ENCODE measurements at regions not wholly inside any gene's neighbourhood (a gene's known extent, or its start where the extent isn't known, plus 50 kb on each side); places are given as distances from the start of the nearest gene placed in this dataset.

DNA sequence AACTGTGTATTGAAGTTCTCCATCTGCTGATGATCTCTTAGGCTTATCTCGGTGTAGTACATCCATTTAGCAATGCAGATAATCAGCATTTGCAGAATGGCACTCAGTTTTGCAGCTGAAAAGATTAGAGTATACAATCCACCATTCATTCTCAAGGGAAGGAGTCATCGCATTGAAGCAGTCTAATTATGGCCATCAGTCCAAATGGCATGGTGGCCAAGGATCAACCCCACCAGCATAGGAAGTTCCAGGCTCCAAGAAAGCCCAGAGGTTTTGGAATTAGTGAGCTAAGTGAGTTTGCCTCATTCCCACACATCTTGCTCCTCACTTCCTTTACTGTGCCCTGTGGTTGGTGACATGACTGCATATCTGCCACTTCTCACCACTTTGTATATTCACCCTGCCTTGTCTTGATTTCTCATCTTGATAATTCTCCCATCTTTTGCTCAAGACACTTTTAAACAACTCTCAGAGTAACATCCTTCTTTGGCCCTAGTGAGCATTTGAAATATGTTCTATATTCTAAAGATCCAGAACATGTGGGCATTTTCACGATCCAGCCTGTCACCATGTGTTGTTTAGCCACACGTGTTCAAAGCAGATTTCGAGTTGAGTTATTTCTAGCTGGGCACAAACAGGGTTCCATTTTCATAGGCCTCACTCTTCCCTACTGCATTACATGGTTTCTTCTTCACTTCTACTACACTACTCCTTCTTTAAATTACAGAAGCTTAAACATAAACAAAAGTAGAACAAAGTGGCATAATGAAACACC is 1119.8 kb downstream of the TSN start:
- DNase-seq (ENCODE audit: low read depth, low spot score) = no peak
- no peak overlapping the region for H3K4me3 Mint-ChIP-seq
- TF ChIP-seq, protein P1, sequence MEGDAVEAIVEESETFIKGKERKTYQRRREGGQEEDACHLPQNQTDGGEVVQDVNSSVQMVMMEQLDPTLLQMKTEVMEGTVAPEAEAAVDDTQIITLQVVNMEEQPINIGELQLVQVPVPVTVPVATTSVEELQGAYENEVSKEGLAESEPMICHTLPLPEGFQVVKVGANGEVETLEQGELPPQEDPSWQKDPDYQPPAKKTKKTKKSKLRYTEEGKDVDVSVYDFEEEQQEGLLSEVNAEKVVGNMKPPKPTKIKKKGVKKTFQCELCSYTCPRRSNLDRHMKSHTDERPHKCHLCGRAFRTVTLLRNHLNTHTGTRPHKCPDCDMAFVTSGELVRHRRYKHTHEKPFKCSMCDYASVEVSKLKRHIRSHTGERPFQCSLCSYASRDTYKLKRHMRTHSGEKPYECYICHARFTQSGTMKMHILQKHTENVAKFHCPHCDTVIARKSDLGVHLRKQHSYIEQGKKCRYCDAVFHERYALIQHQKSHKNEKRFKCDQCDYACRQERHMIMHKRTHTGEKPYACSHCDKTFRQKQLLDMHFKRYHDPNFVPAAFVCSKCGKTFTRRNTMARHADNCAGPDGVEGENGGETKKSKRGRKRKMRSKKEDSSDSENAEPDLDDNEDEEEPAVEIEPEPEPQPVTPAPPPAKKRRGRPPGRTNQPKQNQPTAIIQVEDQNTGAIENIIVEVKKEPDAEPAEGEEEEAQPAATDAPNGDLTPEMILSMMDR (conservative IDR thresholded peaks at IDR 0.05) = no peak
- no peaks in the 10 kb centered on the region for H3K9me3 Mint-ChIP-seq
- H3K4me1 Mint-ChIP-seq = no peaks in the 10 kb centered on the region
- H3K27ac Mint-ChIP-seq (ENCODE audit: unreplicated experiment) = no peak overlapping the region
- H3K27me3 Mint-ChIP-seq (ENCODE audit: low read depth) = no peaks in the 10 kb centered on the region
- H3K36me3 Mint-ChIP-seq (ENCODE audit: low read depth) = no peaks in the 10 kb centered on the region

DNA sequence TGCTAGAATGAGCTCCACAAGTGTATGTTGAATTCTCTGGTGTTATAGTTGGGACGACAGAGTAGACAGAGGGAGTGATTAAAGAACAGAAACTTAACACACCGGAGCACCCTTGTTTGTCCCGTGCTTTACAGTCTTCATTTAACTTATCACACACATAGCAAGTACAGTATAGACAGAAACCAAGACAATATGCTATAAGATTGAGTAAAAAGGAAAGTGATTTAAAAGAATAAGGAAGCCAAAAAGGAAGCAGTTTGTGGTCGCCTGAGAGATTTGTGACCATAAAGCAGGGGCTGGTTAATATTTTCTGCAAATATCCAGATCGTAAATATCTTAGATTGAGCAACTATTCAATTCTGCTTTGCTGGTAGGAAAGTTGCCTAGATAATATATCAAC is 1128.4 kb downstream of the TSN start:
- H3K4me3 Mint-ChIP-seq = no peak overlapping the region
- no peak overlapping the region for H3K27ac Mint-ChIP-seq (ENCODE audit: unreplicated experiment)
- no peaks in the 10 kb centered on the region for H3K27me3 Mint-ChIP-seq (ENCODE audit: low read depth)
- no peaks in the 10 kb centered on the region for H3K9me3 Mint-ChIP-seq
- no peaks in the 10 kb centered on the region for H3K4me1 Mint-ChIP-seq
- DNase-seq (ENCODE audit: low read depth, low spot score) = no peak
- no peaks in the 10 kb centered on the region for H3K36me3 Mint-ChIP-seq (ENCODE audit: low read depth)
- TF ChIP-seq, protein P1 (conservative IDR thresholded peaks at IDR 0.05) = no peak

DNA sequence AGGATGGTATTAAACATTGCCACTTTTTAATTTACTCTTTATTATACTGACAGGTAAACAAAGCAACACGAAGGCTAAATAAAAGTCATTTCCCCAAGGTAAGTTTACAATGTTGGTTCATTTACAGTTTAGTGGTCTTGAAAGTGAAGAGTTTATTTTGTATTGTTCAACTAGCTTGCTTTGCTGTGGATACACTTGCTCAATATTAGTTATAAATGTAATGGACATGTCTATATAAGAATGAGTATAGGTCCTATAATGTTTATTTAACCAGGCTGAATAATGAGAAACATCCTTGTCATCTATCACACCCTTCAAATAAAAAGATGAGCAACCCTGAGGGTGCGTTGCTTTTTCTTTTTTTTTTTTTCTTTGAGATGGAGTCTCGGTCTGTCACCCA is 1129.4 kb downstream of the TSN start:
- DNase-seq (ENCODE audit: low read depth, low spot score) = no peak
- H3K9me3 Mint-ChIP-seq = no peaks in the 10 kb centered on the region
- no peaks in the 10 kb centered on the region for H3K27me3 Mint-ChIP-seq (ENCODE audit: low read depth)
- no peaks in the 10 kb centered on the region for H3K4me1 Mint-ChIP-seq
- no peak overlapping the region for H3K4me3 Mint-ChIP-seq
- TF ChIP-seq, protein P1 (conservative IDR thresholded peaks at IDR 0.05) = no peak
- H3K27ac Mint-ChIP-seq (ENCODE audit: unreplicated experiment) = no peak overlapping the region
- no peaks in the 10 kb centered on the region for H3K36me3 Mint-ChIP-seq (ENCODE audit: low read depth)

DNA sequence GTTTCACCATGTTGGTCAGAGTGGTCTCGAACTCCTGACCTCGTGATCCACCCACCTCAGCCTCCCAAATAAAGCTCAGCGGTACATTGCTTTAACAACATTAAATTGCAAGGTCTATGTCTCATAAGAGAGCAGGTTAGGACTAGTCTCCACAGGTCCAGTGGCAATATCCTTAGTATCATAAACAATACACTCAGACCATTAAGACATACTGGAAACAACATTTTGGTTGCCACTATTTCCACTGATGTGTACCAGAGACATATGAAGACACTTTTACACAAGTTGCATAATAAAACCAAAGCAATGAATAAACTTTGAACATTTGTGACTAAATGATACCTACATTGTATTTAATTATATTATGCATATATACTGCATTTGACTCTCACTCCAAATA is 1130.0 kb downstream of the TSN start:
- no peak overlapping the region for H3K27ac Mint-ChIP-seq (ENCODE audit: unreplicated experiment)
- TF ChIP-seq, protein P1 (conservative IDR thresholded peaks at IDR 0.05) = no peak
- no peak for DNase-seq (ENCODE audit: low read depth, low spot score)
- no peaks in the 10 kb centered on the region for H3K9me3 Mint-ChIP-seq
- no peak overlapping the region for H3K4me3 Mint-ChIP-seq
- no peaks in the 10 kb centered on the region for H3K4me1 Mint-ChIP-seq
- H3K36me3 Mint-ChIP-seq (ENCODE audit: low read depth) = no peaks in the 10 kb centered on the region
- no peaks in the 10 kb centered on the region for H3K27me3 Mint-ChIP-seq (ENCODE audit: low read depth)

DNA sequence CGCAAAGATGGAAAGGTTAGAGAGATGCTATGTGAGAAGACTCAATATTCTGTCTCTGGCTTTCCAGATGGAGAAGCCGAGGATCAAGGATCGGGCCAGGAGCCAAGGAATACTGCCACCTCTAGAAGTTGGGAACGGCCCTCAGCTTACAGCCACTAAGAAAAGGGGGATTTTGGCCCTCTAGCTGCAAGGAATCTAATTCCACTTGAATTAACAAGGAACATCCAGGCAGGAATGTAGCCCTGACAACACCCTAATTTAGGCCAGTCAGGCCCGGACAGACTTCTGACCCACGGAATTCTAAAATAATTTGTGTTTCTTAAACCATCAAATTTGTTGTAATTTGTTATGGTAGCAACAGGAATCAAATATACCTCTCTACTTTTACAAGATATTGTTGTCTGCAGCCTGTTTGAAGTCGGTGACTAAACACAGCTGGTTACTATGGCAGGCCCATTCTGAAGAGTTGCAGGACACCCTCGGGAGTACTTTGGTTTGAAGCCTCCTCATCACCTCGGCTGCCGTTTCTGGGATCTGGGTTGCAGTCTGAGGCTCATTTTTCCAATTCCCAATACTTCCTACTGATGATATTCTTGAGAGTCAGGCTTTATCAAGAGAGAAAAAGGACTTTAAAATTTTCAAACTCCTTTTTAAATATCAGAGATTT is 1131.2 kb downstream of the TSN start:
- no peak for DNase-seq (ENCODE audit: low read depth, low spot score)
- TF ChIP-seq, protein P1 (conservative IDR thresholded peaks at IDR 0.05) = no peak
- no peaks in the 10 kb centered on the region for H3K27me3 Mint-ChIP-seq (ENCODE audit: low read depth)
- no peaks in the 10 kb centered on the region for H3K9me3 Mint-ChIP-seq
- no peak overlapping the region for H3K4me3 Mint-ChIP-seq
- H3K36me3 Mint-ChIP-seq (ENCODE audit: low read depth) = no peaks in the 10 kb centered on the region
- H3K4me1 Mint-ChIP-seq = no peaks in the 10 kb centered on the region
- H3K27ac Mint-ChIP-seq (ENCODE audit: unreplicated experiment) = no peak overlapping the region

Measured in neural crest cell (in vitro differentiated cells).